Naive thymus-derived CD4-positive, alpha-beta T cell (primary cell): ENCODE measurements at regions not wholly inside any gene's neighbourhood (a gene's known extent, or its start where the extent isn't known, plus 50 kb on each side); places are given as distances from the start of the nearest gene placed in this dataset.

Experiments used
- ATAC-seq: fragments of 150-1000 bp; cut with Tn5 transposase; 2 replicates; pipeline ENCODE4 v1.10.0; 2021; ENCODE audit warnings: mild to moderate bottlenecking, moderate library complexity
- CTCF ChIA-PET: fragments of 350-600 bp; sonication (Branson Sonifier 250); formaldehyde crosslinking; loops from one replicate; lab custom pipeline; 2021; ENCODE audit warnings: antibody characterized with exemption; lab: Charles Lee
- POLR2A ChIA-PET: fragments of 350-600 bp; sonication (Branson Sonifier 250); formaldehyde crosslinking; loops from one replicate; lab custom pipeline; 2021; ENCODE audit warnings: antibody characterized with exemption, inconsistent platforms; lab: Charles Lee
- DNase-seq, 9 donors: peaks; one replicate each; pipeline versions ENCODE4 v3.0.0 to v3.0.0-alpha.2; 2020 to 2022; ENCODE audit warnings: mixed read lengths in 1 of 9
- H3K27ac ChIP-seq: one replicate; pipeline ENCODE4 v1.7.0; 2013; ENCODE audit warnings: mild to moderate bottlenecking, low read depth, low read length, moderate library complexity
- H3K27me3 ChIP-seq, 2 donors: one replicate each; pipeline ENCODE4 v1.7.0; 2013; ENCODE audit warnings: low read length in 2 of 2, mild to moderate bottlenecking in 2 of 2, moderate library complexity in 2 of 2; ENCODE audit not compliant: control insufficient read depth in 2 of 2, insufficient read depth in 2 of 2
- H3K36me3 ChIP-seq, 3 experiments: 1 replicate in 2 of 3; 2 replicates in 1 of 3; pipeline ENCODE4 v1.7.0; 2013; ENCODE audit warnings: low read length in 3 of 3, mild to moderate bottlenecking in 3 of 3, moderate library complexity in 1 of 3; ENCODE audit not compliant: insufficient read depth in 3 of 3, control insufficient read depth in 2 of 3
- H3K4me1 ChIP-seq, 2 donors: one replicate each; pipeline ENCODE4 v1.7.0; 2013; ENCODE audit warnings: low read length in 2 of 2, mild to moderate bottlenecking in 2 of 2, moderate library complexity in 1 of 2; ENCODE audit not compliant: control insufficient read depth in 2 of 2, insufficient read depth in 2 of 2
- H3K4me3 ChIP-seq: 2 replicates; pipeline ENCODE4 v1.7.0; 2013; ENCODE audit warnings: mild to moderate bottlenecking, low read length
- H3K9me3 ChIP-seq, 3 experiments: 1 replicate in 2 of 3; 2 replicates in 1 of 3; pipeline ENCODE4 v1.7.0; 2013; ENCODE audit warnings: low read length in 3 of 3; ENCODE audit not compliant: control insufficient read depth in 2 of 3
- H3K27ac Mint-ChIP-seq, 9 donors: one replicate each; pipeline ENCODE4 v1.8.0; 2020 to 2022; ENCODE audit warnings: mixed read lengths in 9 of 9, mild to moderate bottlenecking in 8 of 9, moderate library complexity in 5 of 9, inconsistent platforms in 2 of 9
- H3K27me3 Mint-ChIP-seq, 5 donors: one replicate each; pipeline ENCODE4 v1.8.0; 2021 to 2022; ENCODE audit warnings: mixed read lengths in 5 of 5, mild to moderate bottlenecking in 1 of 5
- H3K36me3 Mint-ChIP-seq, 5 donors: one replicate each; pipeline ENCODE4 v1.8.0; 2020 to 2022; ENCODE audit warnings: mixed read lengths in 5 of 5, mild to moderate bottlenecking in 3 of 5, inconsistent platforms in 1 of 5
- H3K4me1 Mint-ChIP-seq, 7 donors: one replicate each; pipeline ENCODE4 v1.8.0; 2020 to 2022; ENCODE audit warnings: mixed read lengths in 7 of 7, mild to moderate bottlenecking in 3 of 7, inconsistent platforms in 1 of 7
- H3K4me3 Mint-ChIP-seq, 10 donors: one replicate each; pipeline ENCODE4 v1.8.0; 2020 to 2022; ENCODE audit warnings: mild to moderate bottlenecking in 10 of 10, mixed read lengths in 10 of 10, moderate library complexity in 6 of 10, inconsistent platforms in 2 of 10
- H3K9me3 Mint-ChIP-seq, 11 donors: one replicate each; pipeline ENCODE4 v1.8.0; 2020 to 2022; ENCODE audit warnings: mixed read lengths in 11 of 11, mild to moderate bottlenecking in 4 of 11, inconsistent platforms in 1 of 11, moderate library complexity in 1 of 11
- intact Hi-C, 2 donors: fragments of 100-400 bp; cut with micrococcal nuclease; formaldehyde crosslinking; loops; one replicate each; pipeline ENCODE4 v1.15.1; 2023

DNA sequence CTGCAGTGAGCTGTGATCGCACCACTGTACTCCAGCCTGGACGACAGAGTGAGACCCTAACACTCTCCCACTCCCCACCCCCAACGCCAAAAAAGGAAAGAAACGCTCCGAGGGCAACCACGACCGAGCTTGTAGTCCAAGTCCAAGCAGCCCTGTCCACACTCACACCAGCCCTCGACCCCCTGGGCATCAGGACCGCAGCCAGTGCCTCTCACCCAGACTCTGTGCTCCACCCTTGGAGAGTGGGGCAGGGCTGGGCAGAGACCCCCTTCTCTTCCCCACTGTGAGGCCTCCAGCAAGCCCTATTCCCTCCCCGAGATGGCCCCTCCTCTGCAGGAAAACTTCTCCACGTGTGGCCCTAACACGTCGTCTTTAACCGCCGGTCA, 82.6 kb downstream of the FOXL3 start:
- Histone ChIP-seq H3K9me3 (no peaks in the 10 kb centered on the region), H3K27ac (no peak overlapping the region), H3K4me3 (no peak overlapping the region), H3K36me3 (no peaks in the 10 kb centered on the region), H3K4me1 (no peaks in the 10 kb centered on the region), H3K27me3 (no peaks in the 10 kb centered on the region)
- POLR2A ChIA-PET = no interaction called here
- DNase-seq (peak in 1 of 9 donors; percentile 5), ATAC-seq (no peak)
- H3K27ac Mint-ChIP-seq = peak overlapping the region in 2 of 9 donors; percentile 22 to 74
- peaks cover 0 to 4% (median 0%) of the 10 kb centered on the region in 7 donors for H3K4me1 Mint-ChIP-seq
- H3K27me3 Mint-ChIP-seq = no peaks in the 10 kb centered on the region
- H3K4me3 Mint-ChIP-seq = no peak overlapping the region
- H3K36me3 Mint-ChIP-seq = no peaks in the 10 kb centered on the region
- no peaks in the 10 kb centered on the region for H3K9me3 Mint-ChIP-seq
- intact Hi-C loops = no loop called here
- CTCF ChIA-PET = no interaction called here

DNA sequence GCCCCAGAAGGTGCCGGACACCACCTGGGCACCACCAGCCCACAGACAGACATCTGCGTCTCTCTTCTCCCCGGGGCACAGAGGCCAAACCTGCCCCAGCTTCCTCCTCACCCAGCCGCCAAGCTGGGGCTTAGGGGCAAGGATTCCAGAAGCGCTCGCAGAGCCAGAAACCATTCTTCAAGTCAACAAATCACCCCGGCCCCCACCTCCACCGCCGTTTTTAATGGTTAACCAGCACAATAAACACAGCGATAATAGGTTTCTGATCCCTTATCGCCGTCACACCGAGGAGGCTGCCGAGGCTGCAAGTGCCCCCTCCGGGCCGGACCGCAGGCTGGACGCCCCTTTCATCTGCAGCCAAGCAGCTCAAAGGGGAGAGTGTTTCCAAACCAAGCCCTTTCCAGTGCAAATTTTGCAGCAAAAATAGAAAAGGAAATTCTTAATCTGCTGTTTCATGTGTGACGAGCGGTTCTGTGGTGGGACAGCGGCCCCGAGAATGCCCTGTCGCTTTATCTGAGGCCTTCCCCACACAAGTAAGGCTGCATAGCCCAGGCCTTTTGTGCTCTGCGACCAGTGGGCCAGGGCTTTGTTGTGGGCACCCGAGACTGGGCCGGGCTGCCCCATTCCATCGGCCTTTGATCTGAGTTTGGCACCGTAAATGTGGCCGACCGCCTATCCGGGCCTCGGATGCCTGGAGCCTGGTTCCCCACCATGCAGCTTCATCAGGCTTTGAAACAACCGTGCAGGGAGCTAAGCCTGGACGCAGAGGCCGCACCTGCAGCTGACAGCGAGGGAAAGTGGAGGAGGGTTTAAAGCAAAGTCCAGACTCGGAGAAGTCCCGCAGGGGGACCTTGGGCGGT, 83.2 kb downstream of the FOXL3 start:
- ChIA-PET POLR2A (interaction anchor here (1.0 kb wide), 1 partner anchor 9 kb away, joined by 3 read pairs; no protein-coding TSS in a partner anchor), CTCF (interaction anchor here (0.6 kb wide), 1 partner anchor 433 kb away, joined by 3 read pairs; no protein-coding TSS in a partner anchor)
- H3K4me1 Mint-ChIP-seq = peaks cover 0 to 8% (median 0%) of the 10 kb centered on the region in 7 donors
- no peaks in the 10 kb centered on the region for H3K27me3 Mint-ChIP-seq
- Histone ChIP-seq H3K4me1 (no peaks in the 10 kb centered on the region), H3K9me3 (no peaks in the 10 kb centered on the region), H3K27me3 (no peaks in the 10 kb centered on the region), H3K4me3 (no peak overlapping the region), H3K27ac (no peak overlapping the region), H3K36me3 (no peaks in the 10 kb centered on the region)
- intact Hi-C loops = no loop called here
- H3K36me3 Mint-ChIP-seq = no peaks in the 10 kb centered on the region
- no peaks in the 10 kb centered on the region for H3K9me3 Mint-ChIP-seq
- DNase-seq = peak in 2 of 9 donors; percentile 8 to 17
- peak overlapping the region in 2 of 9 donors; percentile 22 to 74 for H3K27ac Mint-ChIP-seq
- ATAC-seq = no peak
- H3K4me3 Mint-ChIP-seq = no peak overlapping the region

DNA sequence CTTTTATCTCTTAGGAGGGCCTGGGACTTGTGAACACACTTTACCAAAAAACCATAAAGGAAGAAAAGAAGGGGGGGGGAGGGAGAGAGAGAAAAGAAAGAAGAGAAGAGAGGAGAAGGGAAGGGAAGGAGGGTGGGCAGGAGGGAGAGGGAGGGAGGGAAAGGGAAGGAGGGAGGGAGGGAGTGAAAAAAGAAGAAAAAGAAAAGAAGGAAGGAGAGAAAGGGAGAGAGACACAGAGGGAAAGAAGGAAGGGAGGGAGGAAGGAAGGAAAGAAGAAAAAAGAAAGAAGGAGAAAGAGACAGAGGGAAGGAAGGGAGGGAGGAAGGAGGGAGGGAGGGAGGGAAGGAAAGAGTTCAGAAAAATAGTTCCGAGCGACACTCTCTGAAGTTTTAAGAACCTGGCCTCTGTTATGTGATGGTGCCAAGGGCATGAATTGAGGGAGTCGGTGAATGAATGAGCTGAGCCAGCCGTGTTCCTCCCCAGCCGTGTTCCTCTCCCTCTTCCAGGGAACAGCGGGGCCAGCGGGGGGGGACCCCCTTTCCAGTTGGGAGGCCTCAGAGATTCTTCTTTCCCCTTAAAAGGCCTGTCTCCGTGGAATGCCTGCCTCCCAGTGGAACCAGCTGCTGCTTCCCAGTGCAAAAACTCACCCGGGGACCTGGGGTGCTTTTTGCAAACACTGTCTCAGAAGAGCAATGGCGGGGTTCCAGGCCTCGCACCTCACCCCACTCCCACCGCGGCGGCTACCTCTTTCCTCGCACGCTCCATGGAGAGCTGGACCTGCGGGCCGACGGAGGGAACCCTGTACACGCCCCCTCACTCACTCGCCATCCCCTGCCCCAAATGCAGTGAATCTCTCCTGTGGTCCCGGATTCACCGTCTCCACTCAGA, 84.1 kb downstream of the FOXL3 start:
- CTCF ChIA-PET = no interaction called here
- no peak overlapping the region for H3K4me3 Mint-ChIP-seq
- DNase-seq = peak in 2 of 9 donors; percentile 4 to 19
- intact Hi-C loops = no loop called here
- no peaks in the 10 kb centered on the region for H3K4me1 ChIP-seq
- POLR2A ChIA-PET = interaction anchor here (1.0 kb wide), 1 partner anchor 10 kb away, joined by 3 read pairs; no protein-coding TSS in a partner anchor
- no peak overlapping the region for H3K27ac Mint-ChIP-seq
- no peaks in the 10 kb centered on the region for H3K27me3 ChIP-seq
- H3K4me1 Mint-ChIP-seq = peaks cover 0 to 9% (median 0%) of the 10 kb centered on the region in 7 donors
- no peak overlapping the region for H3K4me3 ChIP-seq
- no peak for ATAC-seq
- no peaks in the 10 kb centered on the region for H3K9me3 Mint-ChIP-seq
- no peaks in the 10 kb centered on the region for H3K9me3 ChIP-seq
- no peaks in the 10 kb centered on the region for H3K36me3 ChIP-seq
- H3K27me3 Mint-ChIP-seq = no peaks in the 10 kb centered on the region
- H3K27ac ChIP-seq = no peak overlapping the region
- H3K36me3 Mint-ChIP-seq = no peaks in the 10 kb centered on the region

DNA sequence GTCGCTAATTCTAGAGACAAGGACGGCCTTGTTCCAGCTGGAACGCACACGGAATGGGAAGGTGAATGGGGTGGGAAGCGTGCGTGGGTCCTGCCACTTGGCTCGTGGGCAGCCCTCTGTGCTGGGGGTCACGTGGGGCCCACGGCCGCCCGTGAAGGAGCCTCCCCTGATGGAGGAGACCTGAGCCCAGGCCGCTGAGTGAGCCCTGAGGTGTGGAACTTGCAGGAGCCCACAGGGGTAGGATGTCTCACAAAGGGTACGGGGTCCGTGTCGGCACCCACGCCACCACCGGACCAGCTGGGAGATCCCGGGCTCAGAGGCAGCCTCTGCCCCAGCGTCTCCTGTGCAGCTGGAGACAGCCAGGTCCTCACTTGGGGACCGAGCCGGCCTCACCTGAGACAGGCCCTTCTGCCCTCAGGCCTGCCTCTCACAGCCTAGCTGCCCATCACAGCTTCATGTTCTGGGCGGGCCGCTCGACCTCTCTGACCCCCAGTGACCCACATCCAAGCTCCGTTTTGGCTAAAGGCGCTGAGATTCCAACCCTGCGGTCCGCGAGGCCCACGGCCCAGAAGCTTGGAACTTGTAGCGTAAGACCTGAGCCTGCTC, 84.8 kb downstream of the FOXL3 start:
- H3K27ac ChIP-seq = no peak overlapping the region
- no peaks in the 10 kb centered on the region for H3K9me3 ChIP-seq
- H3K27me3 Mint-ChIP-seq = no peaks in the 10 kb centered on the region
- no peak overlapping the region for H3K4me3 Mint-ChIP-seq
- H3K4me3 ChIP-seq = no peak overlapping the region
- DNase-seq (peak in 1 of 9 donors; percentile 13), ATAC-seq (no peak)
- H3K27ac Mint-ChIP-seq = no peak overlapping the region
- H3K9me3 Mint-ChIP-seq = no peaks in the 10 kb centered on the region
- ChIA-PET POLR2A (interaction anchor here (2.2 kb wide), 1 partner anchor 11 kb away, joined by 9 read pairs; no protein-coding TSS in a partner anchor), CTCF (no interaction called here)
- peaks cover 0 to 9% (median 0%) of the 10 kb centered on the region in 7 donors for H3K4me1 Mint-ChIP-seq
- intact Hi-C loops = no loop called here
- H3K36me3 Mint-ChIP-seq = no peaks in the 10 kb centered on the region
- H3K27me3 ChIP-seq = no peaks in the 10 kb centered on the region
- H3K36me3 ChIP-seq = no peaks in the 10 kb centered on the region
- H3K4me1 ChIP-seq = peaks cover 0 to 7% of the 10 kb centered on the region in 2 donors

DNA sequence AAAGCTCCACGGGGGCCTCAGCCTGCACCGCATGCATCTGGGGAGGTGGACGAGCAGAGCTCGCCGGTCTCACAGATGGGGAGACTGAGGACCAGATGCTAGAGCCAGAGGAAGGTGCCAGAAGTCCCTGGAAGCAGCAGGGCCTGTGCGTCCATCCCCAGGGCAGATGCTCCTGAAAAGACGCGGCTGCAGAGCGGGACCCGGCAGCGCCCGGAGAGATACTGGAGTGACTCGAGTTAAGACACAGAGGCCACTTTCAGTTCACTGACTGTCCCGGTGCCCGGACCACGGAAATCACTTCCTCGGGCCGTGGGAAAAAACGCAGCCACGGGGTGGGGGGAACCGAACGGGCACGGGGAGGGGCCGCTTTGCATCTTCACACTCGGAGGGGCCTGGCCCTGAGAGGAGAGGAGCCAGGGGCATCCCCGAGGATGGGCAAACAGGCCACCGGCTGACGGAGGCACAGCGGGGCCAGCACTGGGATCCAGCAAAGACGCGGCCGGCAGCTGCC, 85.4 kb downstream of the FOXL3 start:
- Histone ChIP-seq H3K4me3 (no peak overlapping the region), H3K9me3 (no peaks in the 10 kb centered on the region), H3K27me3 (no peaks in the 10 kb centered on the region), H3K27ac (no peak overlapping the region), H3K4me1 (peaks cover 0 to 11% of the 10 kb centered on the region in 2 donors), H3K36me3 (no peaks in the 10 kb centered on the region)
- POLR2A ChIA-PET = interaction anchor here (2.2 kb wide), 1 partner anchor 11 kb away, joined by 9 read pairs; no protein-coding TSS in a partner anchor
- H3K9me3 Mint-ChIP-seq = no peaks in the 10 kb centered on the region
- CTCF ChIA-PET = no interaction called here
- H3K4me3 Mint-ChIP-seq = no peak overlapping the region
- H3K27ac Mint-ChIP-seq = no peak overlapping the region
- intact Hi-C loops = no loop called here
- peak in 2 of 9 donors; percentile 5 to 13 for DNase-seq
- ATAC-seq = no peak
- peaks cover 0 to 2% (median 0%) of the 10 kb centered on the region in 5 donors for H3K27me3 Mint-ChIP-seq
- no peaks in the 10 kb centered on the region for H3K36me3 Mint-ChIP-seq
- peaks cover 0 to 15% (median 5%) of the 10 kb centered on the region in 7 donors for H3K4me1 Mint-ChIP-seq

DNA sequence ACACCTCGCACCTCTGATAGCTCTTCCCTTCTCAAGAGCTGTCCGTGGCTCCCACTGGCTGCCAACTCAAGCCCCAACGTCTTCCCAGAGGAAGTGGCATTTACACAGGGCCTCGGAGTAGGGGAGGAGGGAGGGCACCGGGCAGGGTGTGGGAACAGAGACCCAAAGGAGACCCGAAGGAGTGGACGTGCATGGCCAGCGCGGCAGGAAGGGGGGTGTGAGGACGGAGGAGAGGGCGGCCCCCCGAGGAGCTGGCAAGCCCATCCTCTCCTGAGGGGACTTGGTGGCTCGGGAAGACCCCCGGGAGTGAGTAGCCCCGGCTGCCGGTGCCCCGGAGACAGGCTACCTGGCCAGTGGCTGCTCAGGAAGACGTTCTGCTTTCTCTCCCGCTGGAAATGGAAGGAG, 85.9 kb downstream of the FOXL3 start:
- Mint-ChIP-seq H3K9me3 (no peaks in the 10 kb centered on the region), H3K4me3 (no peak overlapping the region), H3K27ac (no peak overlapping the region), H3K27me3 (peaks cover 0 to 2% (median 0%) of the 10 kb centered on the region in 5 donors), H3K36me3 (no peaks in the 10 kb centered on the region), H3K4me1 (peaks cover under 1 to 18% (median 9%) of the 10 kb centered on the region in 7 donors)
- intact Hi-C loops = no loop called here
- DNase-seq (peak in 1 of 9 donors; percentile 14), ATAC-seq (no peak)
- peaks cover 4 to 15% of the 10 kb centered on the region in 2 donors for H3K4me1 ChIP-seq
- H3K27me3 ChIP-seq = no peaks in the 10 kb centered on the region
- ChIA-PET POLR2A (interaction anchor here (2.2 kb wide), 1 partner anchor 12 kb away, joined by 9 read pairs; no protein-coding TSS in a partner anchor), CTCF (no interaction called here)
- no peak overlapping the region for H3K4me3 ChIP-seq
- no peaks in the 10 kb centered on the region for H3K9me3 ChIP-seq
- no peak overlapping the region for H3K27ac ChIP-seq
- no peaks in the 10 kb centered on the region for H3K36me3 ChIP-seq
